Spleen (tissue), 11 donors: ENCODE measurements at regions not wholly inside any gene's neighbourhood (a gene's known extent, or its start where the extent isn't known, plus 50 kb on each side); places are given as distances from the start of the nearest gene placed in this dataset.

Source experiments
- DNase-seq: peaks from one replicate; pipeline ENCODE4 v3.0.0-alpha.2; 2020
- H3K27ac ChIP-seq, 8 donors: fragments of 200-600 bp; sonication (generic) in 7 of 8; 1 replicate in 4 of 8; 2 replicates in 4 of 8; pipeline versions ENCODE4 v1.5.0 to v1.8.0; 2016 to 2021; ENCODE audit warnings: inconsistent platforms in 4 of 8, mild to moderate bottlenecking in 4 of 8, moderate library complexity in 1 of 8
- H3K27me3 ChIP-seq, 7 donors: fragments of 200-600 bp; sonication (generic) in 6 of 7; replicated peaks in 1 of 7; 1 replicate in 4 of 7; 2 replicates in 3 of 7; pipeline versions ENCODE4 v1.5.0 to v1.8.0; 2016 to 2021; ENCODE audit warnings: inconsistent platforms in 3 of 7, mild to moderate bottlenecking in 1 of 7
- H3K36me3 ChIP-seq, 6 donors: fragments of 200-600 bp; sonication (generic) in 5 of 6; 1 replicate in 4 of 6; 2 replicates in 2 of 6; pipeline versions ENCODE4 v1.5.0 to v1.8.0; 2016 to 2021; ENCODE audit warnings: inconsistent platforms in 2 of 6
- H3K4me1 ChIP-seq, 6 donors: fragments of 200-600 bp; sonication (generic) in 5 of 6; 1 replicate in 3 of 6; 2 replicates in 3 of 6; pipeline versions ENCODE4 v1.5.0 to v1.8.0; 2016 to 2021; ENCODE audit warnings: inconsistent platforms in 3 of 6
- H3K4me3 ChIP-seq, 8 donors: fragments of 200-600 bp; sonication (generic) in 7 of 8; 1 replicate in 4 of 8; 2 replicates in 4 of 8; pipeline versions ENCODE4 v1.5.0 to v1.8.0; 2016 to 2021; ENCODE audit warnings: inconsistent platforms in 4 of 8, mild to moderate bottlenecking in 4 of 8, moderate library complexity in 2 of 8
- H3K9me3 ChIP-seq, 8 donors: fragments of 200-600 bp; sonication (generic) in 7 of 8; 1 replicate in 4 of 8; 2 replicates in 4 of 8; pipeline versions ENCODE4 v1.5.0 to v1.8.0; 2016 to 2021; ENCODE audit warnings: inconsistent platforms in 4 of 8
- CTCF ChIP-seq, 11 experiments: fragments of 200-600 bp in 7 of 11; fragments of 450-650 bp in 4 of 11; sonication (generic) in 4 of 11; IDR thresholded peaks in 8 of 11; conservative IDR thresholded peaks in 3 of 11; 1 replicate in 7 of 11; 2 replicates in 4 of 11; pipeline versions ENCODE4 v1.4.0 to v1.8.0; 2016 to 2021; ENCODE audit warnings: antibody characterized with exemption in 11 of 11, inconsistent platforms in 4 of 11, mild to moderate bottlenecking in 1 of 11
- POLR2A ChIP-seq, 3 donors: fragments of 450-650 bp; IDR thresholded peaks; one replicate each; pipeline ENCODE4 v1.5.1; 2017; ENCODE audit warnings: antibody characterized with exemption in 3 of 3, mild to moderate bottlenecking in 1 of 3
- POLR2AphosphoS5 ChIP-seq, 3 donors: sonication (generic); formaldehyde crosslinking; IDR thresholded peaks; one replicate each; pipeline ENCODE4 v1.5.1; 2017; ENCODE audit warnings: antibody characterized with exemption in 3 of 3
- WGBS, 5 donors: extraction: QIAGEN DNeasy Blood & Tissue Kit in 3 of 5; methylation state at CpG; one replicate each; pipeline versions ENCODE4 v1.1.5 to v1.1.7; 2013 to 2018; 5-methylcytosine and 5-hydroxymethylcytosine counted together
- intact Hi-C: fragments of 100-400 bp; cut with DNase I; formaldehyde crosslinking; loops from one replicate; pipeline ENCODE4 v1.15.0; 2023; ENCODE audit warnings: low total_unique reads
- donor health status: healthy with polysubstance abuse.
- donor health status: DM: no; HTN: no; CAD: no; lungs with moderate emphysema.
- donor health status: DM: no; HTN: no; CAD: no.
- donor health status: Bipolar disorder and iron deficiency.
- donor health status: healthy.
- donor health status: DM: no; HTN: no; CAD: no.
- donor health status: DM: yes; HTN: yes; CAD: no.

- WGBS, 5 donors, result 44 to 58% (median 50%) methylated on average over 2 of the region's 2 CpGs
These were observed 232.6 kb upstream of the HTR2A start for GRCh38 chr13:47129461-47129860.

GRCh38 chr13:47126432-47126831 lies 229.6 kb upstream of the HTR2A start:
- DNase-seq, result no peak
- Histone ChIP-seq H3K4me1 (no peaks in the 10 kb centered on the region), H3K27ac (no peak overlapping the region), H3K9me3 (no peaks in the 10 kb centered on the region), H3K4me3 (no peak overlapping the region), H3K27me3 (no peaks in the 10 kb centered on the region), H3K36me3 (no peaks in the 10 kb centered on the region)
- WGBS, 5 donors, result 76 to 95% (median 86%) methylated on average over 2 of the region's 2 CpGs
- intact Hi-C loops, result no loop called here
- no peak for TF ChIP-seq POLR2A (IDR thresholded peaks at IDR 0.05)
- no peak for TF ChIP-seq POLR2AphosphoS5 (IDR thresholded peaks at IDR 0.05)
- TF ChIP-seq CTCF (IDR thresholded peaks at IDR 0.05 in 8 of 11, conservative IDR thresholded peaks at IDR 0.05 in 3 of 11), result no peak

More at GRCh38 chr13:47129461-47129860, 232.6 kb upstream of the HTR2A start:
- TF ChIP-seq POLR2A (IDR thresholded peaks at IDR 0.05) (no peak), POLR2AphosphoS5 (IDR thresholded peaks at IDR 0.05) (no peak), CTCF (IDR thresholded peaks at IDR 0.05 in 8 of 11, conservative IDR thresholded peaks at IDR 0.05 in 3 of 11) (no peak)
- Histone ChIP-seq H3K4me1 (no peaks in the 10 kb centered on the region), H3K4me3 (no peak overlapping the region), H3K27me3 (no peaks in the 10 kb centered on the region), H3K27ac (no peak overlapping the region), H3K9me3 (no peaks in the 10 kb centered on the region), H3K36me3 (no peaks in the 10 kb centered on the region)
- DNase-seq, result no peak
- intact Hi-C loops, result no loop called here

- Histone ChIP-seq H3K4me3 (no peak overlapping the region), H3K4me1 (no peaks in the 10 kb centered on the region), H3K27me3 (no peaks in the 10 kb centered on the region), H3K9me3 (no peaks in the 10 kb centered on the region), H3K27ac (no peak overlapping the region), H3K36me3 (no peaks in the 10 kb centered on the region)
- DNase-seq, result no peak
- TF ChIP-seq CTCF (IDR thresholded peaks at IDR 0.05 in 8 of 11, conservative IDR thresholded peaks at IDR 0.05 in 3 of 11) (no peak), POLR2A (IDR thresholded peaks at IDR 0.05) (no peak), POLR2AphosphoS5 (IDR thresholded peaks at IDR 0.05) (no peak)
- 26 to 59% (median 43%) methylated on average over 1 of the region's 1 CpG for WGBS, 5 donors
- intact Hi-C loops, result no loop called here
These were observed 224.4 kb upstream of the HTR2A start for GRCh38 chr13:47121092-47121763.

GRCh38 chr13:47120282-47120681 lies 223.4 kb upstream of the HTR2A start:
- DNase-seq, result no peak

More at GRCh38 chr13:47120282-47120681, 223.4 kb upstream of the HTR2A start:
- Histone ChIP-seq H3K36me3 (no peaks in the 10 kb centered on the region), H3K27ac (no peak overlapping the region), H3K4me3 (no peak overlapping the region), H3K4me1 (no peaks in the 10 kb centered on the region), H3K9me3 (no peaks in the 10 kb centered on the region), H3K27me3 (no peaks in the 10 kb centered on the region)
- intact Hi-C loops, result no loop called here
- TF ChIP-seq POLR2A (IDR thresholded peaks at IDR 0.05) (no peak), POLR2AphosphoS5 (IDR thresholded peaks at IDR 0.05) (no peak)
- 81 to 92% (median 89%) methylated on average over 5 of the region's 5 CpGs for WGBS, 5 donors
